Esophagus squamous epithelium (tissue), 4 donors: ENCODE measurements at regions not wholly inside any gene's neighbourhood (a gene's known extent, or its start where the extent isn't known, plus 50 kb on each side); places are given as distances from the start of the nearest gene placed in this dataset.

Source experiments
- CTCF ChIP-seq, 6 experiments: fragments of 450-650 bp in 4 of 6; fragments of 200-600 bp in 2 of 6; sonication (generic) in 2 of 6; IDR thresholded peaks; one replicate each; pipeline ENCODE4 v1.5.1; 2016 to 2019; ENCODE audit warnings: antibody characterized with exemption in 6 of 6, mild to moderate bottlenecking in 4 of 6, moderate library complexity in 4 of 6
- POLR2A ChIP-seq, 4 donors: fragments of 450-650 bp; IDR thresholded peaks; one replicate each; pipeline ENCODE4 v1.6.1; 2017; ENCODE audit warnings: antibody characterized with exemption in 4 of 4, mild to moderate bottlenecking in 4 of 4, moderate library complexity in 3 of 4

- peak in 5 of 6 experiments; percentile 28 to 54 (median 35) for TF ChIP-seq CTCF (IDR thresholded peaks at IDR 0.05)
- no peak for TF ChIP-seq POLR2A (IDR thresholded peaks at IDR 0.05)
Measured at GRCh38 chr4:67087897-67088296, 457.4 kb downstream of the CENPC start.
